OCI-M1 (cell line): ENCODE measurements at regions not wholly inside any gene's neighbourhood (a gene's known extent, or its start where the extent isn't known, plus 50 kb on each side); places are given as distances from the start of the nearest gene placed in this dataset.
"Not testable (repeated sequence)": the region's sequence is repeated elsewhere in the genome, so short reads cannot be mapped to it uniquely, and the experiment has no call there.

Experiments used
- DNase-seq: peaks from one replicate; lab custom pipeline; 2025; lab: John Stamatoyannopoulos, UW

GRCh38 chr2:95686056-95686825 lies 94.4 kb downstream of the TRIM43 start:
- DNase-seq, result not testable (repeated sequence)

- DNase-seq, result not testable (repeated sequence)
These were observed 96.1 kb downstream of the TRIM43 start for GRCh38 chr2:95687852-95688251.

GRCh38 chr2:95691210-95691609 lies 99.4 kb downstream of the TRIM43 start:
- not testable (repeated sequence) for DNase-seq

GRCh38 chr2:95693071-95693846 lies 101.5 kb downstream of the TRIM43 start:
- DNase-seq, result not testable (repeated sequence)

- DNase-seq, result no peak
These were observed 103.8 kb downstream of the TRIM43 start for GRCh38 chr2:95695613-95696012.

- DNase-seq, result no peak
These were observed 106.3 kb downstream of the TRIM43 start for GRCh38 chr2:95698146-95698545.

- DNase-seq, result not testable (repeated sequence)
These were observed 107.7 kb downstream of the TRIM43 start for GRCh38 chr2:95699201-95700184.

- DNase-seq, result peak; percentile 15
These were observed 108.7 kb downstream of the TRIM43 start for GRCh38 chr2:95700519-95700918.

- no peak for DNase-seq
These were observed 110.7 kb downstream of the TRIM43 start for GRCh38 chr2:95702471-95702870.

- DNase-seq, result not testable (repeated sequence)
These were observed 115.4 kb downstream of the TRIM43 start for GRCh38 chr2:95707161-95707560.

- DNase-seq, result no peak
These were observed 116.0 kb downstream of the TRIM43 start for GRCh38 chr2:95707837-95708236.

GRCh38 chr2:95709831-95710230 lies 118.0 kb downstream of the TRIM43 start:
- no peak for DNase-seq

GRCh38 chr2:95713470-95714177 lies 121.8 kb downstream of the TRIM43 start:
- DNase-seq, result not testable (repeated sequence)

- DNase-seq, result not testable (repeated sequence)
These were observed 122.6 kb downstream of the TRIM43 start for GRCh38 chr2:95714398-95714797.

GRCh38 chr2:95719473-95720060 lies 127.8 kb downstream of the TRIM43 start:
- no peak for DNase-seq

GRCh38 chr2:95721726-95722125 lies 129.9 kb downstream of the TRIM43 start:
- DNase-seq, result no peak

GRCh38 chr2:95722131-95722697 lies 130.4 kb downstream of the TRIM43 start:
- DNase-seq, result no peak

GRCh38 chr2:95723627-95724210 lies 131.9 kb downstream of the TRIM43 start:
- not testable (repeated sequence) for DNase-seq

- not testable (repeated sequence) for DNase-seq
These were observed 133.4 kb downstream of the TRIM43 start for GRCh38 chr2:95725191-95725590.

GRCh38 chr2:95725677-95726076 lies 133.9 kb downstream of the TRIM43 start:
- DNase-seq, result not testable (repeated sequence)
